Panc1 (cell line): ENCODE measurements at regions not wholly inside any gene's neighbourhood (a gene's known extent, or its start where the extent isn't known, plus 50 kb on each side); places are given as distances from the start of the nearest gene placed in this dataset.

Experiments used
- ATAC-seq: fragments of 200-7000 bp; cut with Tn5 transposase; 2 replicates; pipeline ENCODE4 v1.9.1; 2020; ENCODE audit warnings: mild to moderate bottlenecking, moderate library complexity
- BruUV-seq: library from RNA; stranded (reverse); fragments of 400-500 nt; replicated peaks from 2 replicates; lab custom pipeline; 2021; lab: Mats Ljungman, UMichigan
- CTCF ChIA-PET: fragments of 300-600 bp; sonication (Branson Sonifier 250); formaldehyde crosslinking; loops from one replicate; lab custom pipeline; 2022; ENCODE audit warnings: antibody characterized with exemption; lab: Charles Lee
- POLR2A ChIA-PET: fragments of 300-600 bp; sonication (Branson Sonifier 250); formaldehyde crosslinking; loops from one replicate; lab custom pipeline; 2022; ENCODE audit warnings: antibody characterized with exemption; lab: Charles Lee
- DNase-seq: peaks from one replicate; pipeline ENCODE4 v3.0.0-alpha.2; 2010; ENCODE audit warnings: low read depth, low spot score
- H3K27ac ChIP-seq: 2 replicates; pipeline ENCODE4 v1.5.1; 2011; ENCODE audit warnings: mild to moderate bottlenecking, low read length, inconsistent platforms
- H3K27me3 ChIP-seq: fragments of 200-500 bp; sonication (Bioruptor generic); 2 replicates; pipeline ENCODE4 v1.6.0; 2014; ENCODE audit warnings: low read length, inconsistent platforms; ENCODE audit not compliant: control insufficient read depth, insufficient read depth
- H3K36me3 ChIP-seq: fragments of 200-500 bp; sonication (Bioruptor generic); 2 replicates; pipeline ENCODE4 v1.5.1; 2014; ENCODE audit warnings: inconsistent platforms, mild to moderate bottlenecking, low read length, moderate library complexity; ENCODE audit not compliant: control insufficient read depth, insufficient read depth
- H3K4me1 ChIP-seq: 2 replicates; pipeline ENCODE4 v1.5.1; 2011; ENCODE audit warnings: inconsistent platforms, mild to moderate bottlenecking, low read length, moderate library complexity; ENCODE audit not compliant: control insufficient read depth, insufficient read depth
- H3K4me3 ChIP-seq, 2 experiments: 2 replicates each; pipeline ENCODE4 v1.5.1; 2011 to 2012; ENCODE audit warnings: low read depth in 2 of 2, low read length in 2 of 2, mild to moderate bottlenecking in 2 of 2, inconsistent platforms in 1 of 2, moderate library complexity in 1 of 2
- H3K9me3 ChIP-seq: fragments of 200-500 bp; sonication (Bioruptor generic); 2 replicates; pipeline ENCODE4 v1.5.1; 2014; ENCODE audit warnings: low read depth, mild to moderate bottlenecking, inconsistent platforms, low read length, moderate library complexity; ENCODE audit not compliant: control insufficient read depth, insufficient read depth
- CTCF ChIP-seq: fragments of 450-650 bp; IDR thresholded peaks from 2 replicates; pipeline ENCODE4 v1.5.1; 2017; ENCODE audit warnings: mild to moderate bottlenecking
- POLR2AphosphoS5 ChIP-seq: IDR thresholded peaks from 2 replicates; pipeline ENCODE4 v1.6.1; 2012; ENCODE audit warnings: mild to moderate bottlenecking, low read depth, low read length, moderate library complexity
- REST ChIP-seq, 2 experiments: IDR thresholded peaks; 2 replicates each; pipeline ENCODE4 v1.6.1; 2011 to 2012; ENCODE audit warnings: low read depth in 2 of 2, control low read depth in 1 of 2, low read length in 1 of 2, mild to moderate bottlenecking in 1 of 2, moderate library complexity in 1 of 2; ENCODE audit not compliant: insufficient read depth in 1 of 2
- SIN3A ChIP-seq: IDR thresholded peaks from 2 replicates; pipeline ENCODE4 v1.6.1; 2012; ENCODE audit warnings: low read depth, mild to moderate bottlenecking, low read length, moderate library complexity, borderline replicate concordance; ENCODE audit not compliant: insufficient read depth
- TCF7L2 ChIP-seq: IDR thresholded peaks from 2 replicates; pipeline ENCODE4 v1.6.1; 2011; ENCODE audit warnings: mild to moderate bottlenecking, low read depth, low read length, inconsistent platforms
- in situ Hi-C: cut with HindIII; loops from 2 replicates; pipeline ENCODE4 v1.10.0; 2016; ENCODE audit warnings: low sequenced_read_pairs, low pct_unique_long_range_greater_than_20kb
- intact Hi-C: fragments of 100-400 bp; cut with micrococcal nuclease; formaldehyde crosslinking; loops from one replicate; pipeline ENCODE4 v1.10.0; 2022; ENCODE audit not compliant: unreplicated experiment

GRCh38 chr4:130127297-130127696 lies 1031.3 kb downstream of the C4orf33 start:
- Histone ChIP-seq H3K4me1 (no peaks in the 10 kb centered on the region), H3K27me3 (no peaks in the 10 kb centered on the region), H3K9me3 (no peaks in the 10 kb centered on the region), H3K27ac (no peak overlapping the region), H3K36me3 (no peaks in the 10 kb centered on the region), H3K4me3 (no peak overlapping the region)
- no peak for DNase-seq
- TF ChIP-seq REST (IDR thresholded peaks at IDR 0.05; ENCODE audit: insufficient read depth in 1 of 2, low read depth in 2 of 2, low read length in 1 of 2) (no peak), POLR2AphosphoS5 (no peak), TCF7L2 (no peak), CTCF (no peak), SIN3A (no peak)
- intact Hi-C loops, result no loop called here
- no peak for ATAC-seq
- no TSS peak for BruUV-seq
- ChIA-PET CTCF (no interaction called here), POLR2A (no interaction called here)
- in situ Hi-C loops, result no loop called here

- POLR2A ChIA-PET, result no interaction called here
Observed at GRCh38 chr4:130131536-130131935, 1035.6 kb downstream of the C4orf33 start.

More at GRCh38 chr4:130131536-130131935, 1035.6 kb downstream of the C4orf33 start:
- no peak for DNase-seq
- BruUV-seq, result no TSS peak
- in situ Hi-C loops (no loop called here), intact Hi-C loops (no loop called here)
- no peaks in the 10 kb centered on the region for H3K36me3 ChIP-seq
- H3K4me3 ChIP-seq, result no peak overlapping the region
- no peak overlapping the region for H3K27ac ChIP-seq
- TF ChIP-seq SIN3A (no peak), REST (IDR thresholded peaks at IDR 0.05; ENCODE audit: insufficient read depth in 1 of 2, low read depth in 2 of 2, low read length in 1 of 2) (no peak), CTCF (no peak), TCF7L2 (no peak), POLR2AphosphoS5 (no peak)
- H3K9me3 ChIP-seq, result no peaks in the 10 kb centered on the region
- CTCF ChIA-PET, result no interaction called here
- no peaks in the 10 kb centered on the region for H3K27me3 ChIP-seq
- no peak for ATAC-seq
- no peaks in the 10 kb centered on the region for H3K4me1 ChIP-seq
